HG03064 (cell line): ENCODE measurements at regions not wholly inside any gene's neighbourhood (a gene's known extent, or its start where the extent isn't known, plus 50 kb on each side); places are given as distances from the start of the nearest gene placed in this dataset.
"Not testable (repeated sequence)": the region's sequence is repeated elsewhere in the genome, so short reads cannot be mapped to it uniquely, and the experiment has no call there.

Source experiments
- ATAC-seq: cut with Tn5 transposase; IDR thresholded peaks from one replicate; pipeline ENCODE4 v1.9.1; 2021; ENCODE audit warnings: low read depth; ENCODE audit not compliant: unreplicated experiment

DNA sequence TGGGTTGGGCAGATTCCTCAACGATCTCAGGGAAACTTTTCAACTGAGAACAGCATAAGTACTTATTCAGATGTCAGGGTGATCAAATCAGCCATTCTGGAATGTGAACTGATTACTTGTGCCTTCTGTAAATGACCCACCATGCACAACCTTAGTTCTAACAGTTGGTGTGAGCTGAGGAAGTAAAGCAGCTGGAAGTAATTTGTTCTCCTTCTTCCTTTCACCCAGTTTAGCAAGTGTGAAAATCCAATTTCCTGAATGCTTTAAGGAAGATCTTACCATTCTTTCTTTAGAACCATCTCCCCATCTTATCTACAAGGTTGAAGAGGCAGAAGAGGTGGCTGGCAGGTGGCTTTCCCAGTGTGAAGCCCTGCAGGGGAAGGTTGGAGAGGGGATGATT is 781.6 kb downstream of the ETS1 start:
- ATAC-seq = no peak

DNA sequence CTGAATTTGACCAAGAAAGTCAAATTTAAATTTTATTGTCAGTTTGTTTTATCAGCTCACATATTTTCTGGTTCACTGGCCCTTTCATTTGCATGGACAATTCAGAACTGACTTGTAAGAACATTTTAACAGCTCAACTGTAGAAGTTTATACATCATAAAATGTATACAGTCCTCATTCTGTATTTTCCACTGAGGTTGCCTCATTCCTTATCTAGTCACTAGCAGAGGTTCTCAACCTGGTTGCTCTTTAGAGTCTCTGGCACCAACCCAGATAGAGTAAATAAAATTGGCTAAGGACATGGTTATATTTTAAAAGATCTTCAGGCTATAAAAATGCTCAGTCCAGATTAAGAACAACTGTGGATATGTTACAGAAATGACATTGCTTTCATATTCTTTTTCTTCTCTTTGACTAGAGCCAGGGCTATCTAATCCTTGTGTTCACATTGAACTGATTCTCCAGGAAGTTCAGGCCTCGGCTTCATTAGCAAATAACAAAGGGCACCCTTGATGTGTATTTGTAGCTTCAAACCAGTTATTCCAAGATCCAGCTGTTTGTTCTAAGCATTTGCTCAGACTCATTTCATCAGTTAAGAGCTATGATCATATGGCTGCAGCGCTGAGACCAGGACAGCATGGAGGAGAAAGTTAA is 782.5 kb downstream of the ETS1 start:
- no peak for ATAC-seq

DNA sequence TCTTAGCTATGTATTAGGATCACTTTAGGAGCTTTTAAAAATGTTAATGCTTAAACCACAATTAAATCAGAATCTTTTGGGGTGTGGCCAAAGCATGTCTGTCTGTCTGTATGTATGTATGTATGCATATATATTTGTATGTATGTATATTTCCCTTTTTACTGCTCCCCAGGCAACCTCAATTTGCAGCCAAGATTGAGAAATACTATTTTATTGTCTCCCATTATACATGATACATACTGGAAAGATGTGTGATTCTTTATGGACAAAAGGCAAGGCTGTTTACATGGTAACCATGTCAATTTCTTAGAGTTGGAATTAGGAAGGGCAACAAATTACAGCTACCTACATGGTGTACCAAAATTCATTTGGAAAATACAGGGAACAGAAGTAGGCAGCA is 783.6 kb downstream of the ETS1 start:
- ATAC-seq = no peak

DNA sequence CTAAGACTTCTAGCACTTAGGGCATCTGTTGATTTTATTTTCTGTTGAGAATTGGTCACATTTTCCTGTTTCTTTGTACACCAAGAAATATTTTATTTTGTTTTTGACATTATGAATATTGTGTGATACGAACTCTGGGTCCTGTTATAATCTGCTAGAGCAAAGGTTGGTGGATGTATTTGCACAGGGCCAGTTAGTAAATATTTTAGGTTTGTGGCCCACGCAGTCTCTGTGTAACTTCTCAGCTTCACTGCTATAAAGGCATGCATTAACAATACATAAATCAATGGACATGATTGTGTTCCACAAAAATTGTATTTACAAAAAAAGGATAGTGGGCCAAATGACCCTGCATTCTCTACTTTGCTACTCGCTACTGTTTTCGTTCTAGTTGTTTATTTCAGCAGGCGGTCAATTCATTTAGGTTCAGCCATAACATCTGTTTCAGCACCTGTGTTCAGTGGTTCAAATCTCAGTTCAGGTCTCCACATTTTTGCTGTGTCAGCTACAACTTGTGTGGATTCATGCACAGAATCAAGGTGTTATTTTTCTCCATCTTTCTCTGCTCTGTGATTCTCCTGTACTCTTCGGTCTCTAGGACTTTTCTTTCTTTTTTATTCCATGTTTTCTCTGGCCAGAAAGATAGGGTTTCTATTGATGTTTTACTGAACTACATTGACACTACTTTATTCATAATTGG is 786.2 kb downstream of the ETS1 start:
- no peak for ATAC-seq

DNA sequence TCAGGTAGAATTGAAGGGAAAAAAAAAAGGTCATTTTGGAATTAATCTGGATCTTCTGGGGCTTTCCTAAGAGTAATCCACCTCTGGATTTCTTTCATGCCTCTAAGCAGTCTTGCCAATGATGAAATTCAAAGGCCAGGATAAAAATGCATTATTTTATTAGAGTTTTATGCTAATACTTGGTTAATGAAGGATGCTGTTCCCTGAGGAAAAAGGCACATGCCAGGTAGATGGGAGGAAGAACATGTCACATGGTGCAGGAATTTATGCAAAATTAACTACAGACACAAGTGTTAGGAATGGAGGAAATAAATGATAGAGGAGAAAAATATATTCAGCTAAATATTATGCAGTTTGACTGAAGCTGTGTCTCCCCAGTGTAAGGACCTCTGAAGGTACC is 792.0 kb downstream of the ETS1 start:
- ATAC-seq = no peak

DNA sequence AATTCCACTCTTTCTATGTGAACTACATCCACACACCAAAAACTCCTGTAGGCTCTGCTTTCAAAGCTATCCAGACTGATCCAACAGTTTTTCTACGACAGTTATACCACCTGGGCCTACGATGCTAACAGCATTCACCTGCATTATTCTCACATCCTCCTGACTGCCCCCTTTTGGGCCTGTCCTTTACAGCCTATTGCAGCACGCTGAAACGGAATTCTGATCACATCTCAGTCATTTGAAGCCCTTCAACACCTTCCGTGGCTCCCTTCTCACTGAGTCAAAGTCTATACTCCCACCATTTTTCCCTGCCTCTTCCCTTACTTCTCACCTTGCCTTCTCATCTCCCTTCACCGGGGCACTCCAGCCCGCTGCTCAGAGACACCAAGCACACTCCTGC is 791.3 kb upstream of the KIRREL3 start:
- ATAC-seq = no peak

DNA sequence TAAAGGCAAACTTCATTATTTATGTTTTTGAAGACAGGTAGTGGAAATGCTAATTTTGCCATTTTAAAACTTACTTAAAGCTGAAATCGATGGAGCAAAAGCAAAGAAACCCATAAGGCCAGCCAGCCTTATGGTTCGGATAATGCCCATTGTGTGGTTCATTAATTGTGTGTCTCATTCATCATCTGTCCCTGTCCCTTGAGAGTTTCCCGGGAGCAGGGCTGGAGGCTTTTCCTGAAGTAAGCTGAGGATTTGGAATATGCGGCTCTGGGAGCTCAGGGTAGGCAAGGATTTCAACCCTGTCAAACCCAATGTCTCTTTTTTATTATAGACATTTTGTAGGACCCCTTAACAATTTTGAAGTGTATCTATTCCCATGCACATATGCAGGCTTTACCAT is 790.0 kb upstream of the KIRREL3 start:
- ATAC-seq = no peak

DNA sequence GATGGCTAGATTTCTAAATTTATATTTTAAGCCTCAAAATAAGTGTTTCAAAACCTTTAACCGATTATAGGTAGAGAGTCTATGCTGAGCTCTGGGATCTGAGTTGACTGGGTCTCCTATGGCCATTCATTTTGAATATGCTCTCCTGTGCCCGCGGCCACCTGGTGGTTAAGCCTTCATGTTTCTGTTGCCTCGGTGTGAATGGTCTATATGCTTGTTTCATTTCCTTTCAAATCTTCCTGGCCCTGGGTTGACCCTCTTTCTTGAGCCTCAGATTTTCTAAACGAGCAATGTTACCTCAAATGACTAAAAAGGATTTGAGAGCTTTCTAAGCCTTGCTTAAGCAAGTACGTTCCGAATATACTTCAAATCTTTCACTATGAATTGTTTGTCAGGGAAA is 789.4 kb upstream of the KIRREL3 start:
- ATAC-seq = no peak

DNA sequence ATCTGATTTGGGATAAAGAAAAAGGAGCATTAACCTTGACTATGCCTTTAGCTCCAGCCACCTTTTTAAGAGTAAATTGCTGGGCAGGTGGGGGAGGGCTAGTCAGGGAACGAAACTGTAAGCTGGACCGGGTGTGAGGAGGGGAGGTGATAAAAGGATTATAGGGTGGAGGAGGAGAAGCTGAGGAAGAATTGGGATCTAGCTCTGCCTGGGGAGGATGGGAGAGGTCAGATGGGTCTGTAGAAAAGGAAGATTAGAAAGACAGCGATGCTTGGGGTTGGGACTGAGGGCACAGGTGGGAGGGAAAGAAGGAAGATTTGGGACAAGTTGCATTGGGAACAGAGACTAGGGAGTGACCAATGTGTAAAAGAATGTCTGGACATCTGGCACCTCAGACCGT is 772.4 kb upstream of the KIRREL3 start:
- ATAC-seq = not testable (repeated sequence)

DNA sequence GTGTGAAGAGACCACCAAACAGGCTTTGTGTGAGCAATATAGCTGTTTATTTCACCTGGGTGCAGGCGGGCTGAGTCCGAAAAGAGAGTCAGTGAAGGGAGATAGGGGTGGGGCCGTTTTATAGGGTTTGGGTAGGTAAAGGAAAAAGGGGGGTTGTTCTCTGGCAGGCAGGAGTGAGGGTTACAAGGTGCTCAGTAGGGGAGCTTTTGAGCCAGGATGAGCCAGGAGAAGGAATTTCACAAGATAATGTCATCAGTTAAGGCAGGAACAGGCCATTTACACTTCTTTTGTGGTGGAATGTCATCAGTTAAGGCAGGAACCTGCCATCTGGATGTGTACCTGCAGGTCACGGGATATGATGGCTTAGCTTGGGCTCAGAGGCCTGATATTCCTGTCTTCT is 768.4 kb upstream of the KIRREL3 start:
- not testable (repeated sequence) for ATAC-seq

DNA sequence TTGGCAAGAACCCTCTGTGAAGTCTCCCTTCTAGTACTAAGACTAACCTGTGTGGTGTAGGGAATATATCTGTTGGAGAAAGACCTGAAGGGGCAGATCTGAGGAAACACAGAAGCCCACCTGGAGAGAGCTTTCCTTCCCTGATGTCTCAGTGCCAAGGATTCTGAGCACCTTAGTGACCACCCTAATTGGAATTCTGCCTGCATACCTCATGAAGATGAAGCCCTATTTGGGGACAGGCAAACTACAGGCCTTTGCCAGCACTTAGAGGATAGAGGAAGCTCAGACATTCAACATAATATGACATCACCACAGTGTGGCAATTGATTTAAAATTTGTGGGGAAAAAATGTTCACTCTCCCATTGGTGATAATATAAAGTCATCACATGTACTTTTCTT is 766.2 kb upstream of the KIRREL3 start:
- ATAC-seq = no peak

DNA sequence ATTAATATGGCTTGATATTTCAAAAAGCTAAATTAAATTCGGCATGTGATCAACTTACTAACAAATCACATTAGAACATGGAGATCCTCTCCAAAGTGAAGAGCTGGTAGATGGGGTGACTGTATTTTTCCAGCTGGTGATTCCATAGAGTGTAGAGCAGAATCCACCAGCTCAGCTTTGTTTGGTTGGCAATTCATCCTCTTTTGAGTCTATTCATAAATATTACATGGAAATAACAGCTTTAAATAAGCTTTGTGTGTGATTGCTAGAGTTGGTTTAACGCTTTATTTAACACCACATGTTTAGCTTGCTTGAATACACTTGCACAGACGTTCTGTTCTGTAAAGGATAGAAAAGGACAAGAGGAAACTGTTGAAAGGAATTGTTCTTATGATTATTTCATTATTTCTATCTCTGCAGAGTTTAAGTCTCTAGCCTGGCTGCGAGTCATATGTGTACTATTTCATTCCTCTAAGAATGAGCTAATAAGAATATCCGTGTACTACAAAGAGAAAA is 738.3 kb upstream of the KIRREL3 start:
- ATAC-seq = no peak

DNA sequence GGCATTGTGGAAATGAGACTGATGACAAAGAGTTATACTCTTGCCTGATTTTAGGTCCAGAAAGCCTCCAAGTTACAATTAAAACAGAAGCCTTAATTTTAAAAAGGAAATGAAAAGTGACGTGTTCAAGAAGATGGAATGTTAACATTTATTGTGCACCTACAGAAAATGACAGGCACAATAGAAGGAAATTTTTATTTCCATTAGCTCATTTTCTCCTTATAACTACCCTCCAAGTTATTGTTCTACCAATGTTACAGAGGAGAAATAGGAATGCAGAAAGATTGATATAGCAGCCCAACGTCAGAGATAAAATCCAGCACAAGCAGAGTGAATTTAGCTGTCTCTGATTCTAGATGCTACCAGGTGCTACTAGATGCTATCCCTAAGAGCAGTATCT is 736.9 kb upstream of the KIRREL3 start:
- ATAC-seq = no peak

DNA sequence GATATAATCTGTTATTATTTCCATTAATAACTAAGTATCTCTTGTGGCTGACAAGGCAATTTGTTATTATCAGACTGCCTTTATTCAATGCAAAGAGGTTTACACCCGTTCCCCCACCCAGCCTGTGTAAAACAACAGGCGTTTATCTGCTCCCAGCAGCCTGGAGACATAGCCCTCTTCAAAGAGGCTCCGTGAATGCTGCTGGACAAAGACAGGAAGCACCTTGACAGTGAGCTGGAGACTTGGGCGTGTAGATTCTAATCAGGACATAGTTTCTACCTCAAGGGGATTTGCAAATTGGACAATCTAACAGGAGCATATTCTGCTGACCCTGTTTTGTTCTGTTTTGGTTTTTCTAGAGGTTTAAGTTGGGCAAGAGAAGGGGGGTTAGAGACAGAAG is 733.0 kb upstream of the KIRREL3 start:
- no peak for ATAC-seq

DNA sequence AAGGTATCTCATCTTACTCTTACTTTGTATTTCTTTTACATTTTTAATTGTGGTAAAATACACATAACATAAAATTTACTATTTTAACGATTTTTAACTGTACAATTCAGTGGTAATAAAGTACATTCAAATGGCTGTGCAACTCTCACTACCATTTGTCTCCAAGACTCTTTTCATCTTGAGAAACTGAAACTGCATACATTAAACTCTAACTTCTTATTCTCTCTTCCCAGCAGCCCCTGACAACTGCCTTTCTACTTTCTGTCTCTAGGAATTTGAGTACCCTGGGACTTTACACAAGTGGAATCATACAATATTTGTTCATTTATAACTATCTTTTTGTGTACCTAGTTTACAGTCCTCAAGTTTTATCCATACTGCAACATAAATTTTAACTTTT is 725.8 kb upstream of the KIRREL3 start:
- ATAC-seq = no peak

DNA sequence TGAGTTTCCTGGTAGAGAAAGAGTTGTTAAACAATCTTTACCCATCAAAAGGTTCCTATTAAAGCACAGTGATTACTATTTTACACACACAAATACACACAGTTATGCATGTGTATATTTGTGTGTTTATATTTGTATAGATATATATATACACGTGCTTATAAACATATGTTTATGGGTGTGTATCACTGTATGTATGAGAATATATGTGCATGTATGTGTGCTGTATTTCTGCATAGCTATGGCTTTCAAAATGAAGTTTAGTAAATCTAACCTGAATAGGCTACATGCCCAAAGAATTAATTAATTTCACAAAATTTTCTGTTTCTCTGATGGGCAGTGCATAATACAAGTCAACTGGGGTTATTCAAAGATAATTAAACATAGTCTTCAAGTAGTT is 723.1 kb upstream of the KIRREL3 start:
- ATAC-seq = no peak

DNA sequence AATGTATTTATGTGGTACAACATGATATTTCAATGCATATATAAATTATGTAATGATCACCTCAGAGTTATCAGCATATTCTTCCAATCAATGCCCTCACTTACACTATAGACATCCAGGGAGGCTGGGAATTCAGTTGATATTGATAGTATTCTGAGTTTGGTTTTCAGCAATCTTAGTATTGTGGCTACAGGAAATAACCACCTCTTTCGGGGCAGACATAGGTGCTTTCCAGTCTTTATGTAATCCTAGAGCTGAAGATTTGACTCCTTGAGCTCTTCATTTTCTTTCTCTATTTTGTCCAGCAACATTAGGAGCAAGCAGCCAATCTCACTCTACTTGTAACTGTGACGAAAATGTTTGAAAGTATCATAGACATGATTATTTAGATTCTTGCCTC is 712.7 kb upstream of the KIRREL3 start:
- ATAC-seq = no peak

DNA sequence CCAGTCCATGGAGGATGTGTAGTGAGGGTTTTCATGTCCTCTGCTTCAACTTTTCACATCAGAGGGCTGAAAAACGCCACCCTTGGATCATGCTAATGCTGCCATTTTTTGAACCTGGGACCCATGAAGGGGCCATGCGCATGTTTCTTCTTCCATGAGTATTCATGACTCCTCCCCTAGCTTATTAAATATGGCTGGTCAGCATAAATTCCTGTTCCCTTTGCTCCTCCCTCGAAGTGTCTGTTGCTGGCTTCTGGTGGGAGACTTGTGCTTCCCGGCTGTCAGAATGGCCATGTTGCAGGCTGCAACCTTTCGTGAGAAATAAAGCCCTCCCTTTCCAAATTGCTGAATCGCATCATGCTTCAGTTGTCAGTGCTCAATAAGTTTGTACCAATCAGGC is 711.2 kb upstream of the KIRREL3 start:
- no peak for ATAC-seq

DNA sequence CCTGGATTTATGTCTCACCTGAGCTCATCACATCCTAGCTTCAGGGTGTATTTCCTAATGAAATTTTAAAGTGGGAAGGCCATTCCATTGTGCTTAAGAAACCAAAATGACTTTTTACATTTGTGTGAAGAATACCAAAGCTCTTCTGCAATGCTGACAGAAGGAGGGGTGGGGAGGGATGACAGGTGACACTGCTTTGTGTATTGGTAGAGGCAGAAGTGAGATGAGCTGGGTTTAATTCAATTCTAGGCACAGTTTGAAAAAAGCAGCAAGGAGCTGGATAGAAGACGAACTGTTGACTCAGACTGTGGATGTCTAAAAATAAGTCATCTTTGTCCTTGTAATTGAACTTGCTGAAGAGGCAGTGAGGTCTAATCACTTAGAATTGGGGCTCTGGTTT is 710.3 kb upstream of the KIRREL3 start:
- ATAC-seq = no peak

DNA sequence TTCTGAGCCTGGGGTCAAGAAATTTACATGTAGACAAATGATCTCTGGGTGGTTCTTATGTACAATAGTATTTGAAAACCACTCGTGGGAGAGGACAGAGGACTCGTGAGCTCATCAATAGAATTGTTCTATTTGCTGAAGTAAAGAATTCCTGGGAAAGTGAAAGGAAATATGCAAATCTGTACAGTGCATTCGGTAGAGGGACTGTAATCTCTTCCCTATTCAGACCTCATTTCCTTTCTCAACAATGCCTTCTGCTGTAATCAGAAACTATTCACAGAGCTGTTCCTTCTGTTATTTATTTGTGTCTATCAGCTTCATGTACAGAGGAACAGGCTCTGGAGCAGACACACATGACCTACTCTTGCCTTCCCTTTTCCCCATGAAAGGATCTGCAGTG is 709.4 kb upstream of the KIRREL3 start:
- no peak for ATAC-seq

DNA sequence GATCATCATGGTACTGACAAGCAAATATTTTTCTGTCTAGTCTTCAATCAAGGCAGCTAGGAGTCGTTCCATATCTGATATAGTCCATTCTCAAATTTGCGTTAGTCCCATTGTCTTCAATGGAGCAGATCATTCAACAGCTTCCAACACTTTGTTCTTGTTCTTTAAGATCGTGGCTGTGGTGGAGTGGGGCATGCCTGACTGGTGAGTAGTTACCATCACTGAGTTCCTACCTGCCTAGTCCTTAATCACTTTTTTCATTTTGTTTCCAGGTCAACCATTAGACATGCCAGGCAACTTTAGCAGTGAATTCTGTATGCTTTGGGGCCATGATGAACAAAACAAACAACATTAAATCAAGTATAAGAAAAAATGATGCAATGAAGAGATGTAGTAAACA is 693.1 kb upstream of the KIRREL3 start:
- ATAC-seq = no peak

DNA sequence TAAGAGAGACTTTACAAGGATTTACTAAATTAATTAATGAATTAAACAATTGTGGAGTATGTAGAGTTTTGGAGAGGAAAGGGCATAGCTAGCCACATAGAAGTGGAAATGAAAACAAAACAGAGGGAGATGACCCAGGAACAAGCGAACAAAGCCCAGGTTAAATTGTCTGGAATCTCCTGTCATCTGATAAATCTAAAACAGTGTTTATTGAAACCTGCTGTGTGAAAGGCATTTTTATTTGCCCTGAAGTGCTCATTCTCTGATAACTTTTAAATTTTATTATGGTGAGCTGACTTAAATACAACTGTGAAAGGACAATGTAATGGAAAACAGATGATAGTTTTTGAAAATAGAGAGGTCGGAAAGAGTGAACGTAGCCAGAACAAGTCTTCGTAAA is 682.8 kb upstream of the KIRREL3 start:
- ATAC-seq = no peak
